ENCODE measurements at regions not wholly inside any gene's neighbourhood (a gene's known extent, or its start where the extent isn't known, plus 50 kb on each side); places are given as distances from the start of the nearest gene placed in this dataset.

GRCh38 chr4:41426539-41426938 is 111.4 kb upstream of the LIMCH1 start:
- ATAC-seq (peak; percentile 10 to 32), DNase-seq (no peak)
- intact Hi-C loops (cut with DNase I; ENCODE audit: low total_unique reads) (no loop called here), in situ Hi-C loops (cut with MboI; ENCODE audit: low sequenced_read_pairs in 4 of 4) (no loop called here)
- H3K36me3 ChIP-seq: no peaks in the 10 kb centered on the region
- peak overlapping the region; percentile 54 to 74 (median 70) for H3K27ac ChIP-seq
- no peaks in the 10 kb centered on the region for H3K9me3 ChIP-seq
- no peak overlapping the region for H3K4me3 ChIP-seq
- peaks cover 56 to 62% of the 10 kb centered on the region in 2 donors for H3K4me1 ChIP-seq
- no peaks in the 10 kb centered on the region for H3K27me3 ChIP-seq
- TF ChIP-seq CTCF (IDR thresholded peaks at IDR 0.05 in 4 of 5, conservative IDR thresholded peaks at IDR 0.05 in 1 of 5): no peak
- TF ChIP-seq POLR2A (IDR thresholded peaks at IDR 0.05): no peak

- Histone ChIP-seq H3K4me3 (no peak overlapping the region), H3K36me3 (no peaks in the 10 kb centered on the region), H3K27me3 (no peaks in the 10 kb centered on the region), H3K4me1 (peaks cover 65 to 71% of the 10 kb centered on the region in 2 donors), H3K9me3 (no peaks in the 10 kb centered on the region), H3K27ac (peak overlapping the region; percentile 54 to 74 (median 70))
- in situ Hi-C loops (cut with MboI; ENCODE audit: low sequenced_read_pairs in 4 of 4) (no loop called here), intact Hi-C loops (cut with DNase I; ENCODE audit: low total_unique reads) (no loop called here)
- DNase-seq: no peak
- ATAC-seq: peak in 1 of 2 donors; percentile 43
- no peak for TF ChIP-seq CTCF (IDR thresholded peaks at IDR 0.05 in 4 of 5, conservative IDR thresholded peaks at IDR 0.05 in 1 of 5)
- no peak for TF ChIP-seq POLR2A (IDR thresholded peaks at IDR 0.05)
Measured at GRCh38 chr4:41427306-41427882, 110.6 kb upstream of the LIMCH1 start.

GRCh38 chr4:41427931-41428600 is 109.9 kb upstream of the LIMCH1 start:
- H3K4me3 ChIP-seq: peak overlapping the region in 2 of 4 donors; percentile 7 to 23
- in situ Hi-C loops (cut with MboI; ENCODE audit: low sequenced_read_pairs in 4 of 4) (no loop called here), intact Hi-C loops (cut with DNase I; ENCODE audit: low total_unique reads) (no loop called here)
- H3K9me3 ChIP-seq: no peaks in the 10 kb centered on the region
- no peaks in the 10 kb centered on the region for H3K36me3 ChIP-seq
- no peak for TF ChIP-seq CTCF (IDR thresholded peaks at IDR 0.05 in 4 of 5, conservative IDR thresholded peaks at IDR 0.05 in 1 of 5)
- no peak for TF ChIP-seq POLR2A (IDR thresholded peaks at IDR 0.05)
- ATAC-seq: peak in 1 of 2 donors; percentile 21
- peaks cover 72 to 78% of the 10 kb centered on the region in 2 donors for H3K4me1 ChIP-seq
- DNase-seq: no peak
- H3K27me3 ChIP-seq: no peaks in the 10 kb centered on the region
- H3K27ac ChIP-seq: peak overlapping the region; percentile 54 to 74 (median 70)

GRCh38 chr4:41428601-41429279 is 109.2 kb upstream of the LIMCH1 start:
- peak in 1 of 2 donors; percentile 35 for ATAC-seq
- H3K9me3 ChIP-seq: no peaks in the 10 kb centered on the region
- in situ Hi-C loops (cut with MboI; ENCODE audit: low sequenced_read_pairs in 4 of 4) (no loop called here), intact Hi-C loops (cut with DNase I; ENCODE audit: low total_unique reads) (no loop called here)
- H3K27me3 ChIP-seq: no peaks in the 10 kb centered on the region
- peak overlapping the region; percentile 54 to 74 (median 70) for H3K27ac ChIP-seq
- H3K4me1 ChIP-seq: peaks cover 75 to 80% of the 10 kb centered on the region in 2 donors
- H3K4me3 ChIP-seq: peak overlapping the region in 2 of 4 donors; percentile 7 to 23
- H3K36me3 ChIP-seq: no peaks in the 10 kb centered on the region
- no peak for DNase-seq
- no peak for TF ChIP-seq CTCF (IDR thresholded peaks at IDR 0.05 in 4 of 5, conservative IDR thresholded peaks at IDR 0.05 in 1 of 5)
- no peak for TF ChIP-seq POLR2A (IDR thresholded peaks at IDR 0.05)

Measured in gastrocnemius medialis (tissue), 4 donors.